ENCODE measurements at regions not wholly inside any gene's neighbourhood (a gene's known extent, or its start where the extent isn't known, plus 50 kb on each side); places are given as distances from the start of the nearest gene placed in this dataset.

DNA sequence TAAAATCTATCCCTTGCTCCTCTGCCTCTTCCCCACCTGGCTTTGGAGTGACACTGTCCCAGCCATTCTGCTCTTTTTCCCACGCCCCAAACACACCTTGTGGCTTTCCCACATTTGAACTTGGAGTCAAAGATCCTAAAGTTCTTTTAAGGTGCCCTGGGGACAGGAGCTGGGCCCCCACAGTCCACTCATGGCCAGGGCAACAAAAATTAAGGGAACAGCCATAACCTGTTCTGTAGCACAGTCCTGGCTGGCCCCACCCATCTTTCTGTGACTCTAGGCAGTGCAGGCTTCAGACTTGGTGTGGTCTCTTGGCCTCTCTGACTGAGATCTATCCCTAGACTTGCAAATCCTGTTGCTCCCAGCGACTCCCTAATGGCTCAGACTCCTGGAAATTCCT is 143.0 kb upstream of the MAGI3 start:
- TF ChIP-seq, protein P1, sequence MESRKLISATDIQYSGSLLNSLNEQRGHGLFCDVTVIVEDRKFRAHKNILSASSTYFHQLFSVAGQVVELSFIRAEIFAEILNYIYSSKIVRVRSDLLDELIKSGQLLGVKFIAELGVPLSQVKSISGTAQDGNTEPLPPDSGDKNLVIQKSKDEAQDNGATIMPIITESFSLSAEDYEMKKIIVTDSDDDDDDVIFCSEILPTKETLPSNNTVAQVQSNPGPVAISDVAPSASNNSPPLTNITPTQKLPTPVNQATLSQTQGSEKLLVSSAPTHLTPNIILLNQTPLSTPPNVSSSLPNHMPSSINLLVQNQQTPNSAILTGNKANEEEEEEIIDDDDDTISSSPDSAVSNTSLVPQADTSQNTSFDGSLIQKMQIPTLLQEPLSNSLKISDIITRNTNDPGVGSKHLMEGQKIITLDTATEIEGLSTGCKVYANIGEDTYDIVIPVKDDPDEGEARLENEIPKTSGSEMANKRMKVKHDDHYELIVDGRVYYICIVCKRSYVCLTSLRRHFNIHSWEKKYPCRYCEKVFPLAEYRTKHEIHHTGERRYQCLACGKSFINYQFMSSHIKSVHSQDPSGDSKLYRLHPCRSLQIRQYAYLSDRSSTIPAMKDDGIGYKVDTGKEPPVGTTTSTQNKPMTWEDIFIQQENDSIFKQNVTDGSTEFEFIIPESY (IDR thresholded peaks at IDR 0.05), result no peak
- TF ChIP-seq RXRA (IDR thresholded peaks at IDR 0.05) (no peak), YY1 (IDR thresholded peaks at IDR 0.05) (no peak), NR2F2 (IDR thresholded peaks at IDR 0.05) (no peak), RAD21 (IDR thresholded peaks at IDR 0.05) (no peak), FOXA2 (IDR thresholded peaks at IDR 0.05) (no peak), HNF4G (IDR thresholded peaks at IDR 0.05) (no peak), FOXA1 (IDR thresholded peaks at IDR 0.05) (no peak), HNF4A (conservative IDR thresholded peaks at IDR 0.05) (no peak), GABPA (IDR thresholded peaks at IDR 0.05 in 1 of 2, conservative IDR thresholded peaks at IDR 0.05 in 1 of 2) (no peak), JUND (IDR thresholded peaks at IDR 0.05) (no peak)
- TF ChIP-seq, protein P2, sequence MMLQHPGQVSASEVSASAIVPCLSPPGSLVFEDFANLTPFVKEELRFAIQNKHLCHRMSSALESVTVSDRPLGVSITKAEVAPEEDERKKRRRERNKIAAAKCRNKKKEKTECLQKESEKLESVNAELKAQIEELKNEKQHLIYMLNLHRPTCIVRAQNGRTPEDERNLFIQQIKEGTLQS (IDR thresholded peaks at IDR 0.05), result no peak
- TF ChIP-seq, protein P3, sequence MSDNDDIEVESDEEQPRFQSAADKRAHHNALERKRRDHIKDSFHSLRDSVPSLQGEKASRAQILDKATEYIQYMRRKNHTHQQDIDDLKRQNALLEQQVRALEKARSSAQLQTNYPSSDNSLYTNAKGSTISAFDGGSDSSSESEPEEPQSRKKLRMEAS (IDR thresholded peaks at IDR 0.05), result no peak
- no peak for DNase-seq (ENCODE audit: low spot score)
- no peaks in the 10 kb centered on the region for H3K9me3 ChIP-seq (ENCODE audit: control insufficient read depth in 4 of 4, low read length in 3 of 4)

DNA sequence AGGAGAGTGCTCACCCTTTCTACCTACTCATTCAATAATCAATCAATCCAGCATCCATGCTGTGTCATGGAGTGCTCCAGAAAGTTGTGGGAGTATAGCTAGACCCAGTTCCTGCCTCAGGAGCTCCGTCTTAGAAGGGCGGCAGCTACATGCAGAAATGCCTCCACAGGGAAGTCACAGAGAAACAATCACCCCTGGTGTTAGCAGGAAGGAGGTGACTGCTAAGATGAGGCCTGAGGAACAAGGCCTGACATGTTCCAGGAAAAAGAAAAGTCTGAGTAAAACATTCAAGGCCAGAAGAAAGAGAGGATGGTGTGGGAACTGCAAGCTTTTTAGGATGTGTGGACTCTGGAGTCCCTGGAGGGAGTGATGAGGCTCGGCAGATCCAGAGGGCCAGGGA is 142.5 kb upstream of the MAGI3 start:
- no peak for DNase-seq (ENCODE audit: low spot score)
- WGBS, result 93% methylated on average over 3 of the region's 3 CpGs
- no peak overlapping the region for H3K4me3 ChIP-seq (ENCODE audit: low read depth in 1 of 3, low read length in 3 of 3)
- no peaks in the 10 kb centered on the region for H3K36me3 ChIP-seq (ENCODE audit: control insufficient read depth in 4 of 4, insufficient read depth in 3 of 4, low read depth in 1 of 4, low read length in 3 of 4)
- H3K9me3 ChIP-seq (ENCODE audit: control insufficient read depth in 4 of 4, low read length in 3 of 4), result no peaks in the 10 kb centered on the region
- no peaks in the 10 kb centered on the region for H3K4me1 ChIP-seq (ENCODE audit: control insufficient read depth in 4 of 4, insufficient read depth in 4 of 4, low read length in 3 of 4)
- TF ChIP-seq, protein P2 (IDR thresholded peaks at IDR 0.05), result no peak
- TF ChIP-seq SP1 (IDR thresholded peaks at IDR 0.05), result no peak
- TF ChIP-seq, protein P4, sequence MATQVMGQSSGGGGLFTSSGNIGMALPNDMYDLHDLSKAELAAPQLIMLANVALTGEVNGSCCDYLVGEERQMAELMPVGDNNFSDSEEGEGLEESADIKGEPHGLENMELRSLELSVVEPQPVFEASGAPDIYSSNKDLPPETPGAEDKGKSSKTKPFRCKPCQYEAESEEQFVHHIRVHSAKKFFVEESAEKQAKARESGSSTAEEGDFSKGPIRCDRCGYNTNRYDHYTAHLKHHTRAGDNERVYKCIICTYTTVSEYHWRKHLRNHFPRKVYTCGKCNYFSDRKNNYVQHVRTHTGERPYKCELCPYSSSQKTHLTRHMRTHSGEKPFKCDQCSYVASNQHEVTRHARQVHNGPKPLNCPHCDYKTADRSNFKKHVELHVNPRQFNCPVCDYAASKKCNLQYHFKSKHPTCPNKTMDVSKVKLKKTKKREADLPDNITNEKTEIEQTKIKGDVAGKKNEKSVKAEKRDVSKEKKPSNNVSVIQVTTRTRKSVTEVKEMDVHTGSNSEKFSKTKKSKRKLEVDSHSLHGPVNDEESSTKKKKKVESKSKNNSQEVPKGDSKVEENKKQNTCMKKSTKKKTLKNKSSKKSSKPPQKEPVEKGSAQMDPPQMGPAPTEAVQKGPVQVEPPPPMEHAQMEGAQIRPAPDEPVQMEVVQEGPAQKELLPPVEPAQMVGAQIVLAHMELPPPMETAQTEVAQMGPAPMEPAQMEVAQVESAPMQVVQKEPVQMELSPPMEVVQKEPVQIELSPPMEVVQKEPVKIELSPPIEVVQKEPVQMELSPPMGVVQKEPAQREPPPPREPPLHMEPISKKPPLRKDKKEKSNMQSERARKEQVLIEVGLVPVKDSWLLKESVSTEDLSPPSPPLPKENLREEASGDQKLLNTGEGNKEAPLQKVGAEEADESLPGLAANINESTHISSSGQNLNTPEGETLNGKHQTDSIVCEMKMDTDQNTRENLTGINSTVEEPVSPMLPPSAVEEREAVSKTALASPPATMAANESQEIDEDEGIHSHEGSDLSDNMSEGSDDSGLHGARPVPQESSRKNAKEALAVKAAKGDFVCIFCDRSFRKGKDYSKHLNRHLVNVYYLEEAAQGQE (IDR thresholded peaks at IDR 0.05), result no peak
- TF ChIP-seq YY1 (IDR thresholded peaks at IDR 0.05), result no peak
- TF ChIP-seq, protein P5, sequence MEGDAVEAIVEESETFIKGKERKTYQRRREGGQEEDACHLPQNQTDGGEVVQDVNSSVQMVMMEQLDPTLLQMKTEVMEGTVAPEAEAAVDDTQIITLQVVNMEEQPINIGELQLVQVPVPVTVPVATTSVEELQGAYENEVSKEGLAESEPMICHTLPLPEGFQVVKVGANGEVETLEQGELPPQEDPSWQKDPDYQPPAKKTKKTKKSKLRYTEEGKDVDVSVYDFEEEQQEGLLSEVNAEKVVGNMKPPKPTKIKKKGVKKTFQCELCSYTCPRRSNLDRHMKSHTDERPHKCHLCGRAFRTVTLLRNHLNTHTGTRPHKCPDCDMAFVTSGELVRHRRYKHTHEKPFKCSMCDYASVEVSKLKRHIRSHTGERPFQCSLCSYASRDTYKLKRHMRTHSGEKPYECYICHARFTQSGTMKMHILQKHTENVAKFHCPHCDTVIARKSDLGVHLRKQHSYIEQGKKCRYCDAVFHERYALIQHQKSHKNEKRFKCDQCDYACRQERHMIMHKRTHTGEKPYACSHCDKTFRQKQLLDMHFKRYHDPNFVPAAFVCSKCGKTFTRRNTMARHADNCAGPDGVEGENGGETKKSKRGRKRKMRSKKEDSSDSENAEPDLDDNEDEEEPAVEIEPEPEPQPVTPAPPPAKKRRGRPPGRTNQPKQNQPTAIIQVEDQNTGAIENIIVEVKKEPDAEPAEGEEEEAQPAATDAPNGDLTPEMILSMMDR (IDR thresholded peaks at IDR 0.05; ENCODE audit: low read depth, low read length, missing input control), result no peak
- no peak for TF ChIP-seq FOXA1 (IDR thresholded peaks at IDR 0.05)
- no peak for TF ChIP-seq FOXA2 (IDR thresholded peaks at IDR 0.05)
- TF ChIP-seq, protein P3 (IDR thresholded peaks at IDR 0.05), result no peak
- TF ChIP-seq RXRA (IDR thresholded peaks at IDR 0.05), result no peak
- TF ChIP-seq JUND (IDR thresholded peaks at IDR 0.05), result no peak
- no peak for TF ChIP-seq HNF4A (conservative IDR thresholded peaks at IDR 0.05)
- TF ChIP-seq GABPA (IDR thresholded peaks at IDR 0.05 in 1 of 2, conservative IDR thresholded peaks at IDR 0.05 in 1 of 2), result no peak
- TF ChIP-seq TAF1 (conservative IDR thresholded peaks at IDR 0.05), result no peak
- no peak for TF ChIP-seq HNF4G (IDR thresholded peaks at IDR 0.05)
- no peak overlapping the region for H3K9ac ChIP-seq (ENCODE audit: low read depth in 1 of 2, low read length in 2 of 2)
- H3K27ac ChIP-seq (ENCODE audit: low read depth in 1 of 2, low read length in 2 of 2), result no peak overlapping the region
- no peaks in the 10 kb centered on the region for H3K27me3 ChIP-seq (ENCODE audit: control insufficient read depth in 4 of 4, insufficient read depth in 4 of 4, low read length in 3 of 4)

More for the DNA sequence above, 143.0 kb upstream of the MAGI3 start:
- H3K27ac ChIP-seq (ENCODE audit: low read depth in 1 of 2, low read length in 2 of 2), result no peak overlapping the region
- H3K27me3 ChIP-seq (ENCODE audit: control insufficient read depth in 4 of 4, insufficient read depth in 4 of 4, low read length in 3 of 4), result no peaks in the 10 kb centered on the region
- WGBS, result 90% methylated on average over 2 of the region's 2 CpGs
- H3K9ac ChIP-seq (ENCODE audit: low read depth in 1 of 2, low read length in 2 of 2), result no peak overlapping the region
- no peaks in the 10 kb centered on the region for H3K4me1 ChIP-seq (ENCODE audit: control insufficient read depth in 4 of 4, insufficient read depth in 4 of 4, low read length in 3 of 4)
- no peak overlapping the region for H3K4me3 ChIP-seq (ENCODE audit: low read depth in 1 of 3, low read length in 3 of 3)
- H3K36me3 ChIP-seq (ENCODE audit: control insufficient read depth in 4 of 4, insufficient read depth in 3 of 4, low read depth in 1 of 4, low read length in 3 of 4), result no peaks in the 10 kb centered on the region
